PC-3 (cell line): ENCODE measurements at regions not wholly inside any gene's neighbourhood (a gene's known extent, or its start where the extent isn't known, plus 50 kb on each side); places are given as distances from the start of the nearest gene placed in this dataset.

Experiments
- CTCF ChIP-seq: fragments of 300-600 bp; sonication (generic); conservative IDR thresholded peaks from 2 replicates; pipeline ENCODE4 v1.5.1; 2017; ENCODE audit warnings: antibody characterized with exemption, low read depth, mild to moderate bottlenecking, low read length
- EZH2 ChIP-seq: fragments of 300-600 bp; sonication (generic); IDR thresholded peaks from one replicate; pipeline ENCODE4 v1.6.1; 2017; ENCODE audit warnings: antibody characterized with exemption, mild to moderate bottlenecking, low read length; ENCODE audit not compliant: unreplicated experiment

GRCh38 chr2:58291726-58292438 is 50.8 kb upstream of the FANCL start:
- TF ChIP-seq CTCF (no peak), EZH2 (no peak)
